ENCODE measurements at regions not wholly inside any gene's neighbourhood (a gene's known extent, or its start where the extent isn't known, plus 50 kb on each side); places are given as distances from the start of the nearest gene placed in this dataset.
"Not testable (repeated sequence)": the region's sequence is repeated elsewhere in the genome, so short reads cannot be mapped to it uniquely, and the experiment has no call there.

DNA sequence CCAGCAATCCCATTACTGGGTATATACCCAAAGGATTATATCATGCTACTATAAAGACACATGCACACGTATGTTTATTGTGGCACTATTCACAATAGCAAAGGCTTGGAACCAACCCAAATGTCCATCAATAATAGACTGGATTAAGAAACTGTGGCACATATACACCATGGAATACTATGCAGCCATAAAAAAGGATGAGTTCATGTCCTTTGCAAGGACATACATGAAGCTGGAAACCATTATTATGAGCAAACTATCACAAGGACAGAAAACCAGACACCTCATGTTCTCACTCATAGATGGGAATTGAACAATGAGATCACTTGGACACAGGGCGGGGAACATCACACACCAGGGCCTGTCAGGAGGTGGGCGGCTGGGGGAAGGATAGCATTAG is 92.8 kb upstream of the SLC1A3 start:
- not testable (repeated sequence) for FAIRE-seq; DNase-seq (ENCODE audit: extremely low spot score, insufficient read length, low read depth)

DNA sequence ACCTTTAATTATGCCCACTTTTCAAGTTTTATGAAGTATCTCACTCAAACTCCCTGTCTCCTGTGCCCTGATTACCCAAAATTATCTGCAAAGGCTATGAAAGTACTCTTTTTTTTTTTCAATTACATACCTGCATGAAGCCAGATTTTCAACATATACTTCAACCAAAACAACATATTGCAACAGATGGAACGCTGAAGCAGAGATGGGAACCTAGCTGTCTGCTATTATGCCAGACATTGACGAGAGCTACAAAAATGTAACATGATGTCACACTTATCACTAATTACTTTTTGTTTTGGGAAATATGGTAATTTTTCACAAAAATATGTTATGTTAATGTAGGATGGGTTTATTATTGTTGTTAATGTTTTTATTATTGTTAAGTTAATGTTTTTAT is 86.5 kb upstream of the SLC1A3 start:
- no peak for FAIRE-seq
- no peak for DNase-seq (ENCODE audit: extremely low spot score, insufficient read length, low read depth)

DNA sequence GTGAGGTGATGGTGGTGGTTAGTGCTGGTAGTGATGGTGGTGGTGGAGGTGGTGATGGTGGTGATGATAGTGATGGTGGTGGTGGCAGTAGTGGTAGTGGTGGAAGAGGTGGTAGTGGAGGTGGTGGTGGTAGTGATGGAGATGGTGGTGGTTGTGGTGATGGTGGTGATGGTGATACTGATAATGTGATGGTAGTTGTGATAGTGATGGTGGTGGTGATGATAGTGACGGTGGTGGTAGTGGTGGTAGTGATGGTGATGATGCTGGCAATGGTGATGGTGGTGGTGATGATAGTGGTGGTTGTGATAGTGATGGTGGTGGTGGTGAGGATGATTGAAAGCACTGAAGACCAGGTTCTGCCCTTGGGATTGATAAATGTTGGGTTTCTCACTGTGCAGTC is 85.2 kb upstream of the SLC1A3 start:
- FAIRE-seq (no peak), DNase-seq (ENCODE audit: extremely low spot score, insufficient read length, low read depth) (no peak)

DNA sequence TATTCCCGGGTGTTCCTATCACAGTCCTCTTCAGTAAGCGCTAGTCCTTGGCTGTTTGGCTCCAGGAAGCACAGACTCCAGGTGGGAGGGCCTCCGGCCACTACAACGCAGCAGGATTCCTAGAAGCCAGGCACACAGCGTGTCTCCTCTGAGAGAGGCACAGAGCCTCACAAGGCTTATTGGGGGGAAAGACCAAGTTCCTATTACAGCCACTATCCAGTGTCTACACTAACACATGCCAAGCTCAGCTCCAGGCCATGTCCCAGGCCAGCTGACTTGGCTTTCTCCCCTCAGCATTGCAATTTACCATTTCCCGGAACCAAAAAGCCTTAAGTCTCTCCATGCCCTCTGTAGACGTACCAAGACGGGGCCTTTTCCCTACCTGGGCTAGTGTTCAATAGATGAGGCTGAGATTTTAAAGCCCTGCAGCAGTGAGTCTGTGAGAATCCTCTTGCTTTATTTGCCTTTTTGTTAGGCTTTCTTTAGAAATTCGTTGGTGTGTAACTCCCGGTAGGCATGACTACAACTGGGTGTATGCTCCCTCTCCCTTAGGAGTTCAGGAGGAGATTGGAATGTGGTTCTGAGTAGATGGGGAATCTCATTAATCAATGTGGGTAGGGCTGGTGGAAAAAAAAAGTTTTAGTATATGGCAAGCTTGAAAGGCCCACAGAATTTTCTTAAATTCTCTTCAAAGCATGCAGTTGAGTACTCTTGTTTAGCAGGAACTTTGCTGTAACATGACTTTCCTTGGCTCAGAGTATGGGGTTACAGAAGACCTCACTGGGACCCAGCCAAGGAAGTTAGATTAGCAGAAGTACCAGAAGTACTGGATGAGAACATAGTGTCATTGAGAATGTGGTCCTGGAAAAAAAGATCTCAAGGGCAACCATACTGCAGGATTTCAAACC is 84.3 kb upstream of the SLC1A3 start:
- DNase-seq (ENCODE audit: extremely low spot score, insufficient read length, low read depth): no peak
- no peak for FAIRE-seq

DNA sequence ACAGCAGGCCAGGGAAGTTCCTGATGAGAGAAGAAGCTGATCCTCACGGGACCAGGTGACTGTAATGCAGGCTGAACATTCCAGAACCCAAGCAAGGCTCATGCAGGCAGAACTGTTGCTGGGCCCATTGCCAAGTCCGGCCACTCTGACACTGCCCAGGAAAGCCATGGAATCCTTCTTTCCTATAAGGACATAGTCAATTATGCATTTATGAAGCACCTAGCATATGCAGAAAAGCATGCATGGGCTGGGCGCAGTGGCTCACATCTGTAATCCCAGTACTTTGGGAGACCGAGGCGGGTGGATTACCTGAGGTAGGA is 83.7 kb upstream of the SLC1A3 start:
- FAIRE-seq: no peak

DNA sequence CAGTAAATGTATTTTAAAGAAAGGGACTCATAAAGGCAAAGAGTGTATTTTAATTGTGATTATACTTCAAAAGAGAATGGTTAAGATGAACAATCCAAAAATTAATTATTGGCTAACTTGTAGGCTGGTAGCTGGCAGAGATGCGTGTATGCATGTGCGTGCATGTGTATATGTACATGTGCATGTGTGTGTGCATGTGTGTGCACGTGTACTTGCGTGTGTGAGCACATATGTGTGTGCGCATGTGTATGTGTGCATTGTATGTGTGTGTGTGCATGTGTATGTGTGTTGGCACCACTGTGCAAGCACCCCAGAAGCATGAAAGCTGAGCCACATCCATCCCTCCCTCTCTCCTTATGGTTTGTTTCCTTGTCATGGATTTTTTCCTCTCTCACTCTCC is 83.0 kb upstream of the SLC1A3 start:
- no peak for FAIRE-seq

More for the DNA sequence above, 83.7 kb upstream of the SLC1A3 start:
- no peak for DNase-seq (ENCODE audit: extremely low spot score, insufficient read length, low read depth)

DNA sequence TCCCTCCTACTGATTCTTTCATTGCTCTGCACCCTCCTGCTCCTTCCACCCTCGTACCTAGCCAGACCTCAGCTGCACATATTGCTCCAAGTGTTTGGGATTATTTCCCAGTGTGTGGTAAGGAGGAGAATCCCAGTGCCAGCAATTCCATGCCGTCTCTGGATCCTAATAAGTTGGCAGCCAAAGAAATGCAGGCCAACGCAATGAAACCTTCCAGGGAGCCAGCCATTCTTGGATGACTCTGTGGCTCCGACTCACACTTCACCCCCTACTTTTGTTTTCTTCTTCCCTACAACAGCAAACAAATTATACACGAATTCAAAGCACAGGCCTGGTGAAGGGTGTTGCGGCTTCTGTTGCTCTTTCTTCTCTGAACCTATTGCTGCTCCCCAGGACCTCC is 82.5 kb upstream of the SLC1A3 start:
- DNase-seq (ENCODE audit: extremely low spot score, insufficient read length, low read depth) (no peak), FAIRE-seq (no peak)

More for the DNA sequence above, 83.0 kb upstream of the SLC1A3 start:
- DNase-seq (ENCODE audit: extremely low spot score, insufficient read length, low read depth): no peak

- FAIRE-seq (no peak), DNase-seq (ENCODE audit: extremely low spot score, insufficient read length, low read depth) (no peak)
These were observed 79.9 kb upstream of the SLC1A3 start for GRCh38 chr5:36526537-36526936.

GRCh38 chr5:36528588-36528987 is 77.8 kb upstream of the SLC1A3 start:
- FAIRE-seq (no peak), DNase-seq (ENCODE audit: extremely low spot score, insufficient read length, low read depth) (no peak)

- no peak for DNase-seq (ENCODE audit: extremely low spot score, insufficient read length, low read depth)
- FAIRE-seq: no peak
These were observed 77.3 kb upstream of the SLC1A3 start for GRCh38 chr5:36529142-36529541.

DNA sequence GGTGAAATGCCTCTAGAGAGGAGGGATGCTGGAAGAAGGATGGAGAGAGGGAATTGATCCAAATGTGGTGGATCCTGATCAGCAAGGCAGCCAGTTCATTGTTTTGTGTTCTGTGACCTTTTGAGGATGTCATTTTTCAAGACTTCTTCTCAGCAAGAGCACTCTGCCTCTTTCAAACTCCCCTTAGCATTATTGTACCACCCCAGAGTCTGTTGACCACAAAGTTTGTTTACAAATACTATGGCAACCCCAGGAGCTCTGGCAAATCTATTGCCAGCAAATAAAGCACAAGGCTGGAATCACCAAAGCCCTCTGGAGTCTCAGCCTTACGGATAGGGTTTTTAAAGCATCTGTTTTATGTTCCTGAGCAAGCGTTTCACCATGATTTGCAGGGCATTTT is 76.2 kb upstream of the SLC1A3 start:
- DNase-seq (ENCODE audit: extremely low spot score, insufficient read length, low read depth) (no peak), FAIRE-seq (no peak)

DNA sequence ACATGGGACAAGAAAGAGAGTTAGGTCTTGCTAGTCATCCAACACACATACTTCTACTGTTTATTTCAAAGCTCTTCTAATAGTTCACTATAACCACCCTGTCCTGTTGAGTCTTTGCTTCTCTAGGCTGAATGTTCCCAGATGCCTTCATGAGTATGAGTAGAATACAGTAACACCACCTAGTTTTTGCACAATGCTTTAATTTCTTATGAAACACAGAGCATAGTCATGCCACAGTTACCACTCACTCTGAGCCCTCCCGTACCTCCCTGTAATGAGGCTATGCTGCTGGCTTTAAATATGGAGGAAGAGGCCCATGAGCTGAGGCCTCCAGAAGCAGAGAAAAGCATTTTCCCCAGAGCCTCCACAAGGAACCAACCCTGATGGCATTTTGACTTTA is 75.0 kb upstream of the SLC1A3 start:
- no peak for DNase-seq (ENCODE audit: extremely low spot score, insufficient read length, low read depth)
- no peak for FAIRE-seq

DNA sequence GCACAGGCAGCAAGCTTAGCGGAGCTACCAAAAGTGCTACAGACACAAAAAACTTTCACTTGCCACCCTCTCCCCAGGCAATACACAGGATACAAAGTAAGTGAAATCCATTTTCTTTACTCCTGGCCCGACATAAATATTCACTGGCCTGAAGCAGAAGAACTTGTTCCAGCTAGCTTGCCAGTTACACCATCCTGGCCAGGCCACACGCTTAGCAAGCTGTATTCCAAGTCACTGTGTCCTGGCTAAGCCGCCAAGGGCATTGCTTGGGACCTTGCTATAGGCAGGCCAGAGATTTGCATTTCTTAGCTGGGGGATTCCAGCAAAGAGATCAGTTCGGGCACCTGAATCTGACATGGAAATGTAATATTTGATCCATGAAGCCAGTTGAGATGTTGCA is 71.0 kb upstream of the SLC1A3 start:
- no peak for DNase-seq (ENCODE audit: extremely low spot score, insufficient read length, low read depth)
- FAIRE-seq: no peak

- DNase-seq (ENCODE audit: extremely low spot score, insufficient read length, low read depth) (no peak), FAIRE-seq (no peak)
These were observed 70.4 kb upstream of the SLC1A3 start for GRCh38 chr5:36535859-36536615.

DNA sequence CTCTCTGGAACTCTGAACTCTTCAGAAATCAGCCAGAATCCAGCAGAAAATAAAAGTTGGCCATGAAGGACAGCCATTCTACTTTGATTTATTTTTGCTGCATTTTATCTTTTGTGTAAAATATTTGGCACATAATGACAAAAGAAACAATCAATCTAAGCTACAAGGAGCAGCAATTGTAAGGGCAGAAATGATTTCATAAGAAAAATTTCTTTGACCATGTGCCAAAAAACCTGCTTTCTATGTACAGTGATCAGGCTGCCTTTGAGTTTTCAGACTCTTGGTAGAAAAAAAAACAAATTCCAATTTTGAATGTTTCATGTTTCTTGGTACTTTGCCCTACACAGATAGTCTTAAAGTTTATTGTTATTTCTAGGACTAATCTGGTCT is 69.8 kb upstream of the SLC1A3 start:
- FAIRE-seq (no peak), DNase-seq (ENCODE audit: extremely low spot score, insufficient read length, low read depth) (no peak)

- DNase-seq (ENCODE audit: extremely low spot score, insufficient read length, low read depth) (no peak), FAIRE-seq (no peak)
These were observed 68.7 kb upstream of the SLC1A3 start for GRCh38 chr5:36537724-36538123.

GRCh38 chr5:36552651-36553393 is 53.6 kb upstream of the SLC1A3 start:
- no peak for FAIRE-seq
- no peak for DNase-seq (ENCODE audit: extremely low spot score, insufficient read length, low read depth)

GRCh38 chr5:36555035-36555434 is 51.4 kb upstream of the SLC1A3 start:
- DNase-seq (ENCODE audit: extremely low spot score, insufficient read length, low read depth); FAIRE-seq: not testable (repeated sequence)
